ENCODE measurements at regions not wholly inside any gene's neighbourhood (a gene's known extent, or its start where the extent isn't known, plus 50 kb on each side); places are given as distances from the start of the nearest gene placed in this dataset.
A peak's percentile ranks its signal among the peaks of the same experiment; 100 is the strongest.

GRCh38 chr7:32428546-32428945 is 61.6 kb downstream of the LSM5 start:
- DNase-seq: no peak

GRCh38 chr7:32427769-32428291 is 62.4 kb downstream of the LSM5 start:
- DNase-seq: peak; percentile 34

- no peak for DNase-seq
Observed at GRCh38 chr7:32416846-32417245, 73.3 kb downstream of the LSM5 start.

GRCh38 chr7:32415936-32416335 is 74.2 kb downstream of the LSM5 start:
- DNase-seq: no peak

GRCh38 chr7:32415519-32415918 is 74.7 kb downstream of the LSM5 start:
- no peak for DNase-seq

- DNase-seq: no peak
Observed at GRCh38 chr7:32412471-32412870, 77.7 kb downstream of the LSM5 start.

GRCh38 chr7:32410545-32410944 is 79.6 kb downstream of the LSM5 start:
- DNase-seq: no peak

GRCh38 chr7:32406386-32406785 is 83.8 kb downstream of the LSM5 start:
- no peak for DNase-seq

GRCh38 chr7:32403463-32404229 is 86.5 kb downstream of the LSM5 start:
- no peak for DNase-seq

GRCh38 chr7:32400676-32401075 is 89.5 kb downstream of the LSM5 start:
- DNase-seq: no peak

- DNase-seq: no peak
Observed at GRCh38 chr7:32399311-32399710, 90.9 kb downstream of the LSM5 start.

GRCh38 chr7:32395168-32395567 is 95.0 kb downstream of the LSM5 start:
- no peak for DNase-seq

GRCh38 chr7:32393861-32394260 is 96.3 kb downstream of the LSM5 start:
- DNase-seq: no peak

- no peak for DNase-seq
Observed at GRCh38 chr7:32390210-32390609, 100.0 kb downstream of the LSM5 start.

- no peak for DNase-seq
Observed at GRCh38 chr7:32385316-32385956, 104.7 kb downstream of the LSM5 start.

- DNase-seq: no peak
Observed at GRCh38 chr7:32381024-32381601, 109.1 kb downstream of the LSM5 start.

- DNase-seq: no peak
Observed at GRCh38 chr7:32379510-32380112, 110.6 kb downstream of the LSM5 start.

- DNase-seq: no peak
Observed at GRCh38 chr7:32378988-32379387, 111.2 kb downstream of the LSM5 start.

GRCh38 chr7:32364581-32364980 is 125.6 kb downstream of the LSM5 start:
- DNase-seq: no peak

- no peak for DNase-seq
Observed at GRCh38 chr7:32360127-32360526, 130.1 kb downstream of the LSM5 start.

GRCh38 chr7:32357535-32358277 is 132.5 kb downstream of the LSM5 start:
- DNase-seq: no peak

- no peak for DNase-seq
Observed at GRCh38 chr7:32347244-32347828, 142.8 kb downstream of the LSM5 start.

All from CD4-positive, alpha-beta T cell treated with Interleukin-12 subunit alpha and Interleukin-12 subunit beta, for 1 hour (primary cell).